Ishikawa (cell line): ENCODE measurements at regions not wholly inside any gene's neighbourhood (a gene's known extent, or its start where the extent isn't known, plus 50 kb on each side); places are given as distances from the start of the nearest gene placed in this dataset.

ENCODE experiments used
- CEBPB ChIP-seq: IDR thresholded peaks from 2 replicates; pipeline ENCODE4 v1.6.1; 2012
- CREB1 ChIP-seq: IDR thresholded peaks from 2 replicates; pipeline ENCODE4 v1.6.1; 2012; ENCODE audit warnings: low read depth
- EGR1 ChIP-seq: IDR thresholded peaks from 2 replicates; pipeline ENCODE4 v1.6.1; 2012
- EP300 ChIP-seq: IDR thresholded peaks from 2 replicates; pipeline ENCODE4 v1.6.1; 2012; ENCODE audit warnings: borderline replicate concordance
- FOXM1 ChIP-seq: IDR thresholded peaks from 2 replicates; pipeline ENCODE4 v1.6.1; 2012; ENCODE audit warnings: low read depth, borderline replicate concordance
- NFIC ChIP-seq: IDR thresholded peaks from 2 replicates; pipeline ENCODE4 v1.6.1; 2012
- RAD21 ChIP-seq: IDR thresholded peaks from 2 replicates; pipeline ENCODE4 v1.6.1; 2012; ENCODE audit warnings: low read depth
- TAF1 ChIP-seq: IDR thresholded peaks from 2 replicates; pipeline ENCODE4 v1.6.1; 2012; ENCODE audit warnings: low read depth, mild to moderate bottlenecking
- TCF12 ChIP-seq: IDR thresholded peaks from 2 replicates; pipeline ENCODE4 v1.6.1; 2012; ENCODE audit warnings: low read depth
- TEAD4 ChIP-seq: IDR thresholded peaks from 2 replicates; pipeline ENCODE4 v1.6.1; 2012
- YY1 ChIP-seq: IDR thresholded peaks from 2 replicates; pipeline ENCODE4 v1.6.1; 2012; ENCODE audit warnings: low read depth
- ZBTB7A ChIP-seq: IDR thresholded peaks from 2 replicates; pipeline ENCODE4 v1.6.1; 2012; ENCODE audit warnings: low read depth
- TF ChIP-seq, protein P1 (sequence below): IDR thresholded peaks from 2 replicates; pipeline ENCODE4 v1.6.1; 2012
- TF ChIP-seq, protein P2 (sequence below): IDR thresholded peaks from 2 replicates; pipeline ENCODE4 v1.6.1; 2012
- TF ChIP-seq, protein P3 (sequence below): IDR thresholded peaks from 2 replicates; pipeline ENCODE4 v1.6.1; 2012; ENCODE audit warnings: low read depth, mild to moderate bottlenecking

DNA sequence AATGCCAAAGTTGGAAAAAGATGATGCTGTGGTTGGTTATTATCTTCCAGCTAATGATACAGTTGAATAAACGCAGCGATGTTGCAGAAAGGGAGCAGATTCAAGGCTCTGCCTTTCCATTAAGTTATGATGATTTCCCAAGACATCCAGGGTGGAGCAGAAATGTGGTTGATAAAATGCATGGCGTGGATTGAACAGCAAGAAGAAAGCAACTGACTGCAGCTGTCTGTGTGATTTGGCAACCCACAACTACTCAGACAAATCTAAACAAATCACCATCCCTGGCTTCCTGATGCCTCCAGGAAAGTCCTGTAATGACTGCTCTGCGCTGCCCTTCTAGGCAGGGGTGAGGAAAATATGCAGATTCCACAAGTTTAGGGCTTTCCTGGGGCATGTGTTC, 166.3 kb downstream of the NRP2 start:
- no peak for TF ChIP-seq RAD21
- TF ChIP-seq, protein P1, sequence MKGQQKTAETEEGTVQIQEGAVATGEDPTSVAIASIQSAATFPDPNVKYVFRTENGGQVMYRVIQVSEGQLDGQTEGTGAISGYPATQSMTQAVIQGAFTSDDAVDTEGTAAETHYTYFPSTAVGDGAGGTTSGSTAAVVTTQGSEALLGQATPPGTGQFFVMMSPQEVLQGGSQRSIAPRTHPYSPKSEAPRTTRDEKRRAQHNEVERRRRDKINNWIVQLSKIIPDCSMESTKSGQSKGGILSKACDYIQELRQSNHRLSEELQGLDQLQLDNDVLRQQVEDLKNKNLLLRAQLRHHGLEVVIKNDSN, result no peak
- TF ChIP-seq, protein P2, sequence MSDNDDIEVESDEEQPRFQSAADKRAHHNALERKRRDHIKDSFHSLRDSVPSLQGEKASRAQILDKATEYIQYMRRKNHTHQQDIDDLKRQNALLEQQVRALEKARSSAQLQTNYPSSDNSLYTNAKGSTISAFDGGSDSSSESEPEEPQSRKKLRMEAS, result no peak
- no peak for TF ChIP-seq NFIC
- TF ChIP-seq TEAD4, result no peak
- no peak for TF ChIP-seq EGR1
- TF ChIP-seq, protein P3, sequence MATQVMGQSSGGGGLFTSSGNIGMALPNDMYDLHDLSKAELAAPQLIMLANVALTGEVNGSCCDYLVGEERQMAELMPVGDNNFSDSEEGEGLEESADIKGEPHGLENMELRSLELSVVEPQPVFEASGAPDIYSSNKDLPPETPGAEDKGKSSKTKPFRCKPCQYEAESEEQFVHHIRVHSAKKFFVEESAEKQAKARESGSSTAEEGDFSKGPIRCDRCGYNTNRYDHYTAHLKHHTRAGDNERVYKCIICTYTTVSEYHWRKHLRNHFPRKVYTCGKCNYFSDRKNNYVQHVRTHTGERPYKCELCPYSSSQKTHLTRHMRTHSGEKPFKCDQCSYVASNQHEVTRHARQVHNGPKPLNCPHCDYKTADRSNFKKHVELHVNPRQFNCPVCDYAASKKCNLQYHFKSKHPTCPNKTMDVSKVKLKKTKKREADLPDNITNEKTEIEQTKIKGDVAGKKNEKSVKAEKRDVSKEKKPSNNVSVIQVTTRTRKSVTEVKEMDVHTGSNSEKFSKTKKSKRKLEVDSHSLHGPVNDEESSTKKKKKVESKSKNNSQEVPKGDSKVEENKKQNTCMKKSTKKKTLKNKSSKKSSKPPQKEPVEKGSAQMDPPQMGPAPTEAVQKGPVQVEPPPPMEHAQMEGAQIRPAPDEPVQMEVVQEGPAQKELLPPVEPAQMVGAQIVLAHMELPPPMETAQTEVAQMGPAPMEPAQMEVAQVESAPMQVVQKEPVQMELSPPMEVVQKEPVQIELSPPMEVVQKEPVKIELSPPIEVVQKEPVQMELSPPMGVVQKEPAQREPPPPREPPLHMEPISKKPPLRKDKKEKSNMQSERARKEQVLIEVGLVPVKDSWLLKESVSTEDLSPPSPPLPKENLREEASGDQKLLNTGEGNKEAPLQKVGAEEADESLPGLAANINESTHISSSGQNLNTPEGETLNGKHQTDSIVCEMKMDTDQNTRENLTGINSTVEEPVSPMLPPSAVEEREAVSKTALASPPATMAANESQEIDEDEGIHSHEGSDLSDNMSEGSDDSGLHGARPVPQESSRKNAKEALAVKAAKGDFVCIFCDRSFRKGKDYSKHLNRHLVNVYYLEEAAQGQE, result no peak
- TF ChIP-seq YY1, result no peak
- no peak for TF ChIP-seq CEBPB
- no peak for TF ChIP-seq FOXM1
- no peak for TF ChIP-seq TCF12
- no peak for TF ChIP-seq TAF1
- TF ChIP-seq ZBTB7A, result no peak
- TF ChIP-seq EP300, result no peak
- no peak for TF ChIP-seq CREB1
